Activated CD4-positive, alpha-beta T cell treated with anti-CD3 and anti-CD28 coated beads for 4 hours (primary cell): ENCODE measurements at regions not wholly inside any gene's neighbourhood (a gene's known extent, or its start where the extent isn't known, plus 50 kb on each side); places are given as distances from the start of the nearest gene placed in this dataset.

ENCODE experiments used
- DNase-seq, 2 donors: peaks; one replicate each; pipeline ENCODE4 v3.0.0-alpha.2; 2020

DNA sequence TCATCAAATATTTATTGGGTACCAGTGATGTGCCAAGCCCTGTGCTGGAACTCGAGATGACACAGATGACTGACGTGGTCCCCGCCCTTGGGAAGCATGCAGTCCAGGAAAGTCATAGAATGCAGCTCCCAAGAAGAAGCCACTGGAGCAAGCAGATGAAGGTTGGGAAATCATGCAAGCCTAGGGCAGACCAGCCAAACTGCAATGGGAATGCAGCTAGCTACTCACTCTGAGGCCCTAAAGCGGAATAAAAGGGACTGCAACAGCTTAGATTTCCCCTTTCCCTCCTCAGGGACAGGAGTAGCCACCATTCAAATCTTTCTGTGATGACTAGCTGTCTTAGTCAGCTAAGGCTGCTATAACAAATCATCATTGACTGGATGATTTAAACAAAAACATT is 152.2 kb downstream of the MAFB start:
- no peak for DNase-seq

DNA sequence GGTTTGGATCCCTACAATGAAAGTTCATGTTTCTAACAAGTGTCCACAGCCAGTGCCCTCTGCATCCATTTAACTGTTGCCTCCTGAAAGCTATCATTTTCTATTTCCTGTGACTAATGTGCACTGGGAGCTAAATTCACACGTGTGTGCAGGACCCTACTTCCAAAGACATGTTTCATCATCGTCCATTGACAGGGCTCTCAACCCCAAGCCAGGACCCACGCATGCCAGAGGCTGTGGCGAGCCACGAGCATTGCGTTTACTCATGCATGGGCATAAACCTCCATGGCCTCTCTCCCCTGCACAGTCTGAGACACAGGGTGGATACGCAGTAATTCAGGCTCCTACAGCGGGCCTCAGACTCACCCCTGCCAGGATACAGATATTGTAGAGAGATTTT is 153.2 kb downstream of the MAFB start:
- no peak for DNase-seq

DNA sequence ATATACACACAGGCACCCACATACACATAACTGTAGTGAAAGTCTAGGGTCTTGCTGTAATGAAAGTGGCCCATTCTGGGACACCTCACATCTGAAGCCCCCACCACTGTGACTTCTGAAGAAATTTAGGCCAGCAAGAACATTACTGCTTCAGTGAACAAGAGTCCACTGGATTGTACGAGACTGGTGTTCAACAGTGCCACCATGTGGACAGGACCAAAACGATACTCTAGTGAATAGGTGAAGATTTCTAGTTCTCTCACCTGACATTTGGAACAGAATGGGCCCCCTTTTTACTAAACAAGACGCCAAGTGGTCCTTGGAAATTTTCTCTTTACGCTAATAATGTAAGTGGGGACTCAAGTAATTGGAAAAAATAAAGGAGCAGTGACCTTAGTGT is 156.9 kb downstream of the MAFB start:
- no peak for DNase-seq

DNA sequence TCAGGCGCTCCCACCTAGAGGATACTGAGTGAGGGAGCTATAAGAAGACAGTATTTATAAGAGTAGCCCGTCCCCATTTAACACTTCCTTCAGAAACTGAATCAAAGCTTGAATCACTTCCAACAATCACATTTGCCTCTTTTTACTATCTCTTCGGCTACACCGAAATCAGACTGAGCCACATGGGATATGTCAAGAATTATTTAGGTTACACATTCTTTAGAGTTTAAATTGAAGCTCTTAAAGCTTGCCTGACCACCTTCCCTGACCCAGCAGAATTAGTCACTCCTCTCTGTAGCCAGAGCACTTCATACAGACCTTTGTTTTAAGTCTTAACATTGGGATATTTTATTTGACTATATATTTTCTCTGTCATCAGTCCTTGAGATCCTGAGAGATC is 163.7 kb downstream of the MAFB start:
- no peak for DNase-seq

DNA sequence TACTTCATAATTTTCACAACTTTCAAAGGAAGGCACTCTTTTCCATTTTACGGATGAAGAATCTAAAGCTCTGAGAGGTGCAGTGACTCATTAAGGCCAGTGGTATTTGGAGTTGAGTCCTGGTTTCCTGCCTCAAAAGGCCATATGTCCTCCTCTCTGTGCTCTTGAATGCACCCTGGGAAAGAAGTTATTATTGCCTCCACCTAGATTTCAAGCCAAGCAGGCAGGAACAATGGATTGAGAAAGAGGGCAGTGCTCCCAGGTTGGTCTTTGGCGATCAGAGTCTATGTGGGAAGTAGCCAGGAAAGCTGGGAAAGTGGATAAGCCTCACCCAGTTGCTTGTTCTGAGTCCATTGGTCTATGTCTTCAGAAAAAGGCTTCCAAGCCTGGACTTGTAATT is 165.0 kb downstream of the MAFB start:
- no peak for DNase-seq

DNA sequence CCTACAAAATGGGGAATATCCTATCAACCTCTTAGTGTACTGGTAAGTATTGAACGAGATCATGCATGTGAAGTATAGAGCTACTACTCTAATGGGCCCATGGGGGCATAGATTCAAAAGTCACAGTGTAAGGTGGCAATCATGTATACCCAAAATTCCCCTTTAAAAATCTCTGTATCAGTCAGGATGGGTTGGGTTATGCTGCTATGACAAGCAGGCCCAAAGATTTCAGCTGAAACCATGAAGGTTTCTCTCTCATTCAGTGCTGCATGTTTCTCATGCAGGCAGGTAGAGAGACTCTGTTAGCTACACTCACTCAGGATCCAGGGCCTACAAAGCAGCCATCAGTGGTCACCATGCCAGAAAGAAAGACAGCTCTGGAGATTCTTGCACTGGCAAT is 166.6 kb downstream of the MAFB start:
- DNase-seq = no peak

DNA sequence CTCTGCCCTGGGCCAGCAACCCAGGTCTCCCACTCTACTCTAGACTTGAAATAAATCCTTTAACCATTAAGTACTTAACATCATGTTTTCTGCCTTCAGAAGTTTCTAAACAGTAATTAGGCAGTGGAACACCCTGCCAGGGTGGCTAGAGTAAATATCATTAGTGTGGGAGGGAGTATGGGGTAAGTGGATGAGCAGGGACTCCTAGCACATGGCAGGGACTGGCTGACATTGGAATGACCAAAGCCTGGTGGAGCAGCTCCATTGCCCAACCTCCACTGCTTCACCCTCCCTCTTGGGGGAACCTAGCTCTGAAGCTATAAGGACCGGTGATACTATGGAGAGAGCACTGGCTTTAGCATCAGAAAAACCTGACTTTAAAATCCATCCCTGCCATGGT is 167.1 kb downstream of the MAFB start:
- DNase-seq = no peak

DNA sequence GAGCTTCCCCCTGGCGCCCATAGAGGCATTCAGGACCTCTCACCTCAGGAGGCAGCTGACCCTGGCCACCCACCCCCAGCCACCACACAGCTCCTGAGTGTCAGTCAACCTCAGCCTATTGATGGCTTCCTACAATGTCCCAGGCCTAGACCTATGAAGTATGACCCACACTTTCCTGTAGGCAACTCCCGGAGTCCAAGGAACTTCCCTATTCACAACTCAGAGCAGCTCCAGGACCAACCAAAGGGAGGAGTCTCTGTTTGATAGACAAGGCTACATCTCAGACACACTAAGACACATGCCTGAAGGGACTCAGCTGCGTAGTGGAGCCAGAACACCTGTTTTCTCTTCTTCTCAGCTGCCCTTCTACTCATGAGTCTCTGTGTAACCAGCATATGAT is 169.1 kb downstream of the MAFB start:
- no peak for DNase-seq

DNA sequence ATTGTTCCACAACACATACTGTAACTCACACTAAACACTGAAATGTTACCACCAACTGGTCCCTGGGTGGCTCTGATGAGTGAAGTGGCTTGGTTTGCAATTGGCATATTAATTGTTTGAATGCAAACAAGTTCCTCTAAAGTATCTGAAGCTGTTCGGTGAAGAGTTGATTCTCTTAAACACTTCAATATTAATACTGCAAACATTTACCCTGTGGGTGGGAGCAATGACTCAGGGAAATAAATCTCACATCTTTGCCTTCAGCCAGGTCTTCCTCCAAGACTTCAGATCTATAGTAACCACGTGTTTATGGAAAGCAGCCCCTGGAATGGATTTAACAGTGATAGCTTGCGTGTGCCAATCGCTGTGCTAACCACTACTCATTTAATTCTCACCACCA is 176.0 kb downstream of the MAFB start:
- no peak for DNase-seq

DNA sequence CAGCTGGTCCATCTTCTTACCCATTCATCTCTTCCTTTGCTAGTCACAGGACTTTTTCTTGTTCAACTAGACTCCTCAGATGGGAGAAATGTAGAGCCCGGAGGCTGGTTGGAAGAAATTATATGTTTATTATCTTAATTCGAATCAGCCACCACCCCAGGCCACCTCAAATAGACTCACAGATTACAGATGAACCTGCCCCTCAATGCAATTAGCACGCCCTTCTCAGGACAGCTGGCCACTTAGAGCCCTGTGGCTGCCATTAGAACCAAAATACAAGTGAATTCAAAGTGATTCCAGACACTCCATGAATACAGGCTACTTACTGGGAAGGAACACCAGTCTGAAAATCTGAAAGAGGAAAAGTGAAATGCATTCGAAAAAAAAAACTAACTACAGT is 176.4 kb downstream of the MAFB start:
- DNase-seq = no peak

DNA sequence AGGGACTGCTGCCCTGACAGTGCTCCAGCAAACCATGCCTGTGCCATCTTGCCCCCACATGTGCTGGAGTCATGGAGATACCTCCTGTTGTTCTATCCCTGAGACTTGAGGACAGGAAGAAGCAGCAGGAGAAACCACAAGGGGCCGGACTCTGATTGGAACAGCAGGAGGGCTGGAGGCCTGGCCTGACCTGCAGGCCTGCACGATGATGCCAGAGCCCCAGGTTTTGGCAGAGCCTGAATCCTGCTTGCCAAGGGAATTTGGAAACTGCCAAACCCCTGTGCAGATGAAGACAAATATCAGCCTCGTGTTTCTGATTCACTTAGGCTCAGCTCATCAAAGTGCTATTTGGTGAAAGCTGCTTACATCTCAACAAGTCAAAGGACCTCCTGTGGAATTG is 177.6 kb downstream of the MAFB start:
- no peak for DNase-seq

DNA sequence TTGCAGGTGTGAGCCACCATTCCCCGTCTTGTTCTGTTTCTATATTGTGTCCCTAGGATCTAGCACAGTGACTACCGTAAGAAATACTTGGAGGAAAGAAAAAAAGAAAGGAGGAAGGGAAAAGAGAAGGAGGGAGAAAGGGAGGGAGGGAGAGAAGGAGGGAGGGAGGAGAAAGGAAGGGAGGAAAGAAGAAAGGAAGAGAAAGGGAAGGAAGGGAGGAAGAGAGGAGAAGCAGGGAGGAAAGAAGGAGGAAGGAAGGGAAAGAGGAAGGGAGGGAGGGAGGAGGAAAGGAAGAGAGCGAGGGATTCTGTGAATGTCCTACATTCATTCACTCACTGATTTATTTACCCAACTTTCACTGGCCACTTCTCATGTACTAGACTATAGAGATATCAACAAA is 178.4 kb downstream of the MAFB start:
- no peak for DNase-seq

DNA sequence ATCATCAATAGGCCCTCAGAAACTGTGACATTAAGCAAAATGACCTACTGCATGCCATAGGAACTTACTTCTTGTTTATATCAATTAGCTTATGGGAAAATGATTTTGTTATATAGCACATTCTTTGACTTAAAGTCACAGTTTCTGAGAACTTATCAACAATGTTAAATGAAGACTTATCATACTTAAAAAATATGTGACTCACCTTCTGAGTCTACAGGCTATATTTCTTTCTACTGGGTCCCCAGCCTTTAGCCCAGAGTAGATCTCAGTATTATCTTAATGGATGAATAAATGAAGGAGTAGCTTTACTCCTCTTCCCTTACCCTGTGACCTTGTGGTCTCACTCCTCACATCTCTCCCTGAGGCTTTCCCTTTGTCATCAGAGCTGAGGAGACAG is 180.2 kb downstream of the MAFB start:
- no peak for DNase-seq

DNA sequence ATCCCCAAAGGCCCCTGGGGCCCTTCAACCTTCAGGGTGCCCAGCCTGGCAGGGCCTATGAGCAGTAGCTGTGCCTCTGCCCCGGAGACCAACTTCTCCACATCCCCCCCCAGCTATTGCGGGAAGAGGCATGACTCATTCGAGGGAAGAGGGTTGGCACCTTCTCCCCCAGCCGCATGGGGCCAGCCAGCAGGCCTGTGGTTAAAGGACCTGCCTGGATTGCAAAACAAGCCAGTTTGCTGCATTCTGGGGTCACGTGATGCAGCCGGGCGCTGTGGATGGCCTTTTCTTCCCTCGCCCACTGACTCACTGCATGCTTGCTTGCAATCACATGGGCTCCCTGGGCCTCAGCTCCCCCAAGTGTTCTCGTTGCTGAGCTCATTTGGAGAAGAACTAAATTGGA is 182.5 kb downstream of the MAFB start:
- no peak for DNase-seq

DNA sequence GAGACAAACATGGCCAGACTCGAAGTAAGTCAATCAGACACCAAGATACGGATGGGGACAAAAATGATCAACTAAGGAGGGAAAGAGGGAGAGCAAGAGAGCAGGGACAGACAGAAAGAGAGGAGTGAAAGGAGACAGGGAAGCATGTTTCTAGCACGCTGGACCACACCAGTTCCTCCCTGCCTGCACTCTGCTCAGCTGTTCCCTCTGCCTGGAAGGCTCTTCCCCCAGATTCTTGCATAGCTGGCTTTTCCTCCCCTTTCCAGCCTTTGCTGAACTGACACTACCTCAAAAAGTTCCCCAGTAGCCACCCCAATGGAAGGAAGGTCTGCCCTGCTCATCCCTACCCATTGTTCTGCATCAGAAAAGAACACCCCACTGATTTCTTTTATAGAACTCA is 185.9 kb downstream of the MAFB start:
- DNase-seq = no peak

DNA sequence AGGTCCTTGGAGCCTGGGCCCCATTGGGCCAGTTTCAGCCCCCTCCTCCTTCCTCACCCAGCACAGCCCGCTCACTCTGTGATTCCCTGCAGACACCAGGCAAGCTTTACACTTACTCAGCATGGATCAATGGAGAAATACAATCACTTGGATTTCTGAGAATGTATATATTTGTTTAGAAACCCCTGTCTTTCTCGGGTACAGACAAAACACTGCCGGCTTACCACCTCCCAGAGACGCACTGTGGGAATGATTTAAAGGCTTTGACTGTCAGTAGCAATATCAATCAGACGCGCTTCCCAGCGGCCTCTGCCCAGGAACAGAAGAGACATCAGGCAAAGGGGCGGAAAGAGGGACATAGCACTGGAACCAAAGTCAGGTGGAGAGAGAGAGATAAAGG is 186.5 kb downstream of the MAFB start:
- DNase-seq = no peak

DNA sequence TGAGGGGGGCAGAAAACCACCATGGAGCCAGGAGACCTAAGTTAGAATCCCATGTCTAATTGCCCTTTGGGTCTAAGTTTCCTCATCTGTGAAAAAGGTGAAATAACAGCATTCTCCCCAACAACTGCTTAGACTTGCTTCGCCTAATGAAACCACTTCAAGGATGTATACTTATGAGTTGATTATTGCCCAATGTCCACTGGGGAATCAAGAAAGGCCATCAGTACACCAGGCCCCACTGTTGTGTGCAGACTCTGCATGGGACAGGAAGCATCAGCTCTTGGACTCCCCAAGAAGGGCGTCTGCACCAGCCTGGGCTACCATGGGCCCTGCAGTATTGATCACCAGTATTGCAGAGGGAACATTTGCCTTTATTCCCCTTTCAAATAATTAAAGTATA is 189.6 kb downstream of the MAFB start:
- DNase-seq = no peak

DNA sequence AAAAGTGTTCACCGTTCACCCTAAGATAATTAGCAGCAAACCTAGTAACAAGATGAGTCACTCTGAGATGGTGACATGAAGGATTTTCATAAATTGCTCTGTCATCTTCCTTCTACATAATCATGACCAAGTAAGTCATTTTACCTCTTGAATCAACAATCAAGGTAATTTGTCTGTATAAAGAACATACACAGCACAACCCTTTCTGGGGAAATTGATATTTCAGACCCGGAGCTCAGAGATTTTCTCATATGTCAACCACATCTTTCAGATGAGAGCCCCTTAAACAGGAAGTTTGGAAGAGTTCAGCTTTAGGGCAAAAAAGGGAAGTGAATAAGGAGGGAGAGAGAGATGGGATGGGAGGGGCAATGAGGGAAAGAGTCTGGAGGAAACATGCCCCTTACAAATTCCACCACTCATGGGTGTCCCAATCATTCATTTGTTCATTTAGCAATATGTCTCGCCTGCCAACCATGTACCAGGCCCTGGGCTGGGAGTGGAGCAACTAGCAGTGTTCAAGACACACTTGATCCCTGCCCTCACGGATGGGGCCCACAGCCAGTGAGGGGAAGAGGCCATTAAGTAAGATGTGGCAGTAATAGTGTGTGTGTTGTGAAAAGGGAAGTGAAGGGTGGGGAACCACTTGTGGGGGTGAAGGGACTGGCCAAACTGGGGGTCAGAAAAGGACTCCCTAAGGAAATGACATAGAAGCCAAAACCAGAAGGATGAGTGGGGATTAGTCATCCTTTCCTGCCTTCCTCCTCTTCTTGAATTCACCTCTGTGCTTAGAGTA is 190.9 kb downstream of the MAFB start:
- no peak for DNase-seq

DNA sequence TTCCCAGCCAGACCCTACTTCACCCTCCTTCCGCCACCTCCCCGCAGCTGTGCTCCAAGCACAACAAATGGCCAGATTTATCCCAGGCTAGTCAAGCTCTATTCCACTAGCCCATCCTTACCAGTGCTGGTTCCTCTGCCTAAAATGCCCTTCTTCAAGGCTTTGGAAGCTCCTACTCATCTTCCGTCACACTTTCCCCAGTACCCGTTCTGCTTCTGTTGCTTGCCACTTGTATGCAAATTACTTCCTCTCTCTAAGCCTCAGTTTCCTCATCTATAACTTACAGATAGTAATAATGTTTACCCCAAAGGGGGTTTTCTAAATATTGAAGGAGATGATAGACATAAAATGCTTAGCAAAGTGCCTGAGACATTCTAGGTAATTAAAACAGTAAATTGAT is 193.1 kb downstream of the MAFB start:
- DNase-seq = no peak

DNA sequence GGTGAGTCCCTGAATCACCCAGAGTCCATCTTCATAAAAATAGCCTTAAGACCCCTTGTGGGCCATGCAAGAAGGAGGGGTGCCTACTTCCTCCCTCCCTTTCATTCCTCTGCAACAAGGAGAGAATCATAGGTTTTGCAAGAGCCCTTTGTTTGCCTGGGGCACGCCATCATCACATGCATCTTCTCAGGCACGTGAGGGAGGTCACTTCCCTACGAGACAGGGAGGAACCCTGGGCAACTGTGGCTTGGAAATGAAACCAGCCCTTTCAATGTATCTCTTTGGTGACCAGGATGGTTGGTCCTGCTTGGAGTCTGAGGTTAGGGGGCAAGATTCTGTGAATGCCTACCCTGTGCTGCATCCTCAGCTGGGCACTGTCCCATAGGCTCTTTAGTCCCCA is 194.8 kb downstream of the MAFB start:
- no peak for DNase-seq

DNA sequence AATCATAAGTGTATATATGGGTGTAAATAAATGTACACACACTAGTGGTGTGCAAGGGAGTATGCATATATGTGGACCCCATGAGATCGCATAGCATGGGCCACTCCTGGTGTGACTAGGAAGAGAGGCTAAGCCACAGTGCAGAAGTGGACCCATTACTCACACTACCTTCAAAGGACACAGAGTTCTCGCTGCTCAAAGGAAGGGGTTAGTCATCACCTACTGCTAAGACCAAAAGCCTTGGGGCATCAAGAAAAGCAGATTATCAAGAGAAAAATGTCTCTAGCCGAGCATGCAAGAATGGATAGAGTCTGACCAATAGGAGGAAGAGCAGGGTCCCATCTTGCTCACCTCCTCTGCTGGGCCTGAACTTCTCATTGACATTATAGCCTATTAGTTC is 195.5 kb downstream of the MAFB start:
- DNase-seq = no peak

DNA sequence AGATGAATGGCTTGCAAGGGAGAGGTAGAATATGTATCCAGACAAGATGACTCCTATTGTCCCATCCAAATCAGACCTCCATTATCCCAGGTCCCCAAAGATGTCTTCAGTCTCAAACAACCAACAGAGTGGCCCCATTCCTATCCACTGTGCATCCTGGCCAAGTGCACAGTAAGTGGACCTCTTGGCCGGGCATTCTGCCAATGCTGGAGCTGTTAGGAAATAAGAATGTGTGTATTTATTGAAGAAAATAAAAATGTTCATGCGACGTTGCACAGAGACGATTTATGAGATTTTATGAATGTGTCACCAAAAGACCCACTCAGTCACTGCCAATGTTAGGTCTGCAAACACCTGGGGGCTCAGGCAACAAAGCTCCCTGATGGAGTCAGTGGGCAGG is 196.0 kb downstream of the MAFB start:
- no peak for DNase-seq

DNA sequence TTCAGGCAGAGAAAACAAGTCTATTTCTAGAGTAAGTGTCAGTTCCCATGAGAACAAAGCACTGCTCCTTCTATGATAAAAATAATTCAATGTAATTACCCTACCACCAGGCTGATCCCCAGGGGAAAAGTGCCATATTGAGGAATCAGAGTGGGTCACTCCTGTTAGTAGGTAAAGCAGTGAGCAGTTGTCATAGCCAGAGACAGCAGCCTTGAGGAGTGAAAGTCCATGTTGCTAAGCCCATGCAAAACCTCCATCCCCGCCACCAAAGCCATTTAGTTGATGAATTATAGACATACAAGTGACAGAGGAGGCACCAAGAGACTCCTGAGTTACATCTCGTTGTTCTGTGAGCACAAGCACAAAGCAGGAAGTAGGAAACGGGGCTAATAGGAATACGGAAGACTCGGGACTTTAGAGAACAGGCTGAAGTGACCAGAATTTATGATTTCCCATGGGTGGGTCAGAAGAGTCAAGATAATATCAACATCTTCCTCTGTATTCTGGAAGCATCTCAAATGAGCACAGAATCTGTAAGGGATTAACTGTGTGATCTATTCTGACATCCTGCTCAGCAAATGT is 197.9 kb downstream of the MAFB start:
- DNase-seq = no peak

DNA sequence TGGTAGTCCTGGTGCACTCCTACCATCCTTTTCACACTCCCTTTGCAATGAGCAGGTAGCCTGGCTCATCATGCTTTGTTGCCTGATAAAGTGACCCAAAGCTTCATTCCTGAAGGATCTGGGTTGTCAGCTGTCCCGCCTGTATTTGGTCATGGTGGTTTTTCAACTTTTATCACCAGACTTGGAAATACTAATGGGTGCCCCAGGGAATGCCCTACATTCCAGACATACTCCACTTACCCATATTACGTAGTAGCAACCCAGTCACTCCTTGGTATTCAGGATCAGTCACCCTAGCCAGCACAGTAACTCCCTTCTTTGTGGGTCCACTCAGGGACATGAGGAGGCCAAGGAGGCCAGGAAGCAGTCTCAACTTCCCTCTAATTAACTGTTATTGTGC is 199.2 kb downstream of the MAFB start:
- no peak for DNase-seq

DNA sequence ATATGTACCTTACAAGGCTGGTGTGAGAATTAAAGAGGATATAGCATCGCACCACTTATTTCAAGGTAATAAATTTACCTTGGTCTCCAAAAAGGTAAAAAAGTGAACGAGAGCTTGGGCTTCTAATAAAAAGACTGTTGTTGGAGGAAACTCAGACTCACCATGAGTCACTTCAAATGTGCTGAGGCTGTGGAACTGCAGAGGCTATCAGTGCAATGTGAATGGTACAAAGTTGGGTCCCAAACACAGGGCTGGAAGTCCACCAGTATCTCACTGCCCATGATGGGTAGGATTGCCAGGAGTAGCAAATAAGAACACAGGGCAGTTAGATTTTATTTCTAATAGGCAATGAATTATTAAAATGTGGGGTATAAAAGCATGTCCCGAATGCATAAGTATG is 200.6 kb downstream of the MAFB start:
- no peak for DNase-seq
